Hematopoietic multipotent progenitor cell treated with erythropoietin and hydrocortisone succinate and interleukin-3 and kit ligand, for 15 days (in vitro differentiated cells): ENCODE measurements at regions not wholly inside any gene's neighbourhood (a gene's known extent, or its start where the extent isn't known, plus 50 kb on each side); places are given as distances from the start of the nearest gene placed in this dataset.

Source experiments
- DNase-seq: peaks from one replicate; pipeline ENCODE4 v3.0.0-alpha.2; 2015; ENCODE audit warnings: low spot score

GRCh38 chr20:21033817-21034216 is 72.3 kb downstream of the LINC00237 start:
- DNase-seq: no peak

GRCh38 chr20:21031666-21032065 is 74.5 kb downstream of the LINC00237 start:
- no peak for DNase-seq

GRCh38 chr20:21029341-21029740 is 76.8 kb downstream of the LINC00237 start:
- DNase-seq: no peak

GRCh38 chr20:21028921-21029320 is 77.2 kb downstream of the LINC00237 start:
- DNase-seq: no peak

- no peak for DNase-seq
Observed at GRCh38 chr20:21028436-21028835, 77.7 kb downstream of the LINC00237 start.

- no peak for DNase-seq
Observed at GRCh38 chr20:21027569-21027968, 78.6 kb downstream of the LINC00237 start.

GRCh38 chr20:21026951-21027350 is 79.2 kb downstream of the LINC00237 start:
- no peak for DNase-seq

GRCh38 chr20:21024420-21024819 is 81.7 kb downstream of the LINC00237 start:
- no peak for DNase-seq

GRCh38 chr20:21022925-21023324 is 83.2 kb downstream of the LINC00237 start:
- no peak for DNase-seq

- DNase-seq: no peak
Observed at GRCh38 chr20:21021472-21021790, 84.7 kb downstream of the LINC00237 start.

- DNase-seq: no peak
Observed at GRCh38 chr20:21020659-21021471, 85.3 kb downstream of the LINC00237 start.

GRCh38 chr20:21019814-21020658 is 86.1 kb downstream of the LINC00237 start:
- no peak for DNase-seq

- no peak for DNase-seq
Observed at GRCh38 chr20:21019468-21019813, 86.7 kb downstream of the LINC00237 start.

GRCh38 chr20:21018576-21018975 is 87.6 kb downstream of the LINC00237 start:
- no peak for DNase-seq

GRCh38 chr20:21017528-21018085 is 88.6 kb downstream of the LINC00237 start:
- no peak for DNase-seq

- DNase-seq: no peak
Observed at GRCh38 chr20:21016751-21017150, 89.4 kb downstream of the LINC00237 start.

GRCh38 chr20:21014528-21014927 is 91.6 kb downstream of the LINC00237 start:
- DNase-seq: no peak

- no peak for DNase-seq
Observed at GRCh38 chr20:21008951-21009350, 97.2 kb downstream of the LINC00237 start.

GRCh38 chr20:21006611-21007010 is 99.5 kb downstream of the LINC00237 start:
- DNase-seq: no peak

GRCh38 chr20:21004386-21005076 is 101.6 kb downstream of the LINC00237 start:
- DNase-seq: no peak

GRCh38 chr20:21003902-21004301 is 102.3 kb downstream of the LINC00237 start:
- DNase-seq: no peak

GRCh38 chr20:21002486-21002885 is 103.7 kb downstream of the LINC00237 start:
- no peak for DNase-seq

GRCh38 chr20:20993372-20993771 is 112.8 kb downstream of the LINC00237 start:
- DNase-seq: no peak
